GM12864 (cell line): ENCODE measurements at regions not wholly inside any gene's neighbourhood (a gene's known extent, or its start where the extent isn't known, plus 50 kb on each side); places are given as distances from the start of the nearest gene placed in this dataset.

Source experiments
- DNase-seq: peaks from one replicate; pipeline ENCODE4 v3.0.0-alpha.2; 2011; ENCODE audit warnings: low read depth
- H3K4me3 ChIP-seq: 2 replicates; pipeline ENCODE4 v1.5.1; 2011; ENCODE audit warnings: mild to moderate bottlenecking, low read depth, low read length, control low read depth
- TF ChIP-seq, protein P1 (sequence below): IDR thresholded peaks from 2 replicates; pipeline ENCODE4 v1.5.1; 2011; ENCODE audit warnings: low read depth, mild to moderate bottlenecking, moderate library complexity, low read length, control low read depth, inconsistent platforms; ENCODE audit errors: missing control alignments

DNA sequence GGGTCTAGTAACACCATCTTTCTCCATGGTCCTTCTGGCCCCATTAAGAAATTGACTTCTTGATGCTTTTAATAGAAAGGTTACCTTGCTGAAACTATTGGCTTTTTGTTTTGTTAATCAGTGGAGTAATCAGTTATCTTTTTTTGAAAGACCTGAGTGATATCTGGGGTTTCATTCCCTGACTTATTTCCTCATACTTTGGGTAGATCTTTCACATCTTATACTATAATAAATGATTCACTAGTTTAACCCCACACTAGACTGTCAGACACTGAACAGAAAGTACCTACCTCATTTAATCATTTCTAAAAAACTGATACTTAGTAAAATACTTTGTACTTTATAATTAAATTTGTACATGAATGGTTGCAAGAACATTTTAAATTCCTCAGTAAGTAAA is 1021.1 kb downstream of the STIM2 start:
- no peak for DNase-seq
- H3K4me3 ChIP-seq: no peak overlapping the region
- TF ChIP-seq, protein P1, sequence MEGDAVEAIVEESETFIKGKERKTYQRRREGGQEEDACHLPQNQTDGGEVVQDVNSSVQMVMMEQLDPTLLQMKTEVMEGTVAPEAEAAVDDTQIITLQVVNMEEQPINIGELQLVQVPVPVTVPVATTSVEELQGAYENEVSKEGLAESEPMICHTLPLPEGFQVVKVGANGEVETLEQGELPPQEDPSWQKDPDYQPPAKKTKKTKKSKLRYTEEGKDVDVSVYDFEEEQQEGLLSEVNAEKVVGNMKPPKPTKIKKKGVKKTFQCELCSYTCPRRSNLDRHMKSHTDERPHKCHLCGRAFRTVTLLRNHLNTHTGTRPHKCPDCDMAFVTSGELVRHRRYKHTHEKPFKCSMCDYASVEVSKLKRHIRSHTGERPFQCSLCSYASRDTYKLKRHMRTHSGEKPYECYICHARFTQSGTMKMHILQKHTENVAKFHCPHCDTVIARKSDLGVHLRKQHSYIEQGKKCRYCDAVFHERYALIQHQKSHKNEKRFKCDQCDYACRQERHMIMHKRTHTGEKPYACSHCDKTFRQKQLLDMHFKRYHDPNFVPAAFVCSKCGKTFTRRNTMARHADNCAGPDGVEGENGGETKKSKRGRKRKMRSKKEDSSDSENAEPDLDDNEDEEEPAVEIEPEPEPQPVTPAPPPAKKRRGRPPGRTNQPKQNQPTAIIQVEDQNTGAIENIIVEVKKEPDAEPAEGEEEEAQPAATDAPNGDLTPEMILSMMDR: no peak

DNA sequence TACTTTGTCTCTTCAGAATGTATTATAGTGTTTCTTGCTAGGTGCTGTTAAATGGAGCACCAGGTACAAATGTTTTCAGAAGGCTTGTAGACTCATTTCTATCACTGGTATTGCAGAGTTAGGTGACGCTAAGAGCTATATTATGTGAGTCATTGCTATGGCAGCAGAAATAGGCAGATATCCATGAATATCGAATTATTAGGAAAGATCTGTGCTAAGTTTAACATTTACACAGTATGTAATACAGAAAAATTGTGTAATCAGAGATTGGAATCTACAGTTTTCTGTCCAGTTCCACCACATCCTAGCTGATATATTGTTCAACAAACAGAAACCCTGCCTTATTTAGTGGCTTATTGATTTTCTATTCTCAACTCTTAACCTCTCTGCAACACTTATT is 1025.5 kb downstream of the STIM2 start:
- no peak overlapping the region for H3K4me3 ChIP-seq
- TF ChIP-seq, protein P1: no peak
- DNase-seq: no peak

DNA sequence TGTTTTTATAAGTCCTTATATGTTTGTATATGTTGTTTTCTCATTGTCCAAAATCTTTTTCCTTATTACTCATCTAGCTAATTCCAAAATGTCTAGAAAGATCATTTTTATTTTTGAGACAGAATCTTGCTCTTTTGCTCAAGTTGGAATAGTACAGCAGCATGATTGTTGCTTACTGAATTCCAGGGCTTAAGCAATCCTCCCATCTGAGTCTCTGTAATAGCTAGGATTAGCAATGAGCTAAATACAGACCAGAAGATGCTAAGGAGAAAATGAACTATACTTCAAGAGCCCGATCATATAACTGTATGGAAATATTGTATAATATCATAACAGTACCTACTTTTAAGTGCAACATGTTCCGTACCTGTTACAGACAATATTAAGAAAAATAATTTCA is 1027.0 kb downstream of the STIM2 start:
- H3K4me3 ChIP-seq: no peak overlapping the region
- DNase-seq: no peak
- TF ChIP-seq, protein P1: no peak

DNA sequence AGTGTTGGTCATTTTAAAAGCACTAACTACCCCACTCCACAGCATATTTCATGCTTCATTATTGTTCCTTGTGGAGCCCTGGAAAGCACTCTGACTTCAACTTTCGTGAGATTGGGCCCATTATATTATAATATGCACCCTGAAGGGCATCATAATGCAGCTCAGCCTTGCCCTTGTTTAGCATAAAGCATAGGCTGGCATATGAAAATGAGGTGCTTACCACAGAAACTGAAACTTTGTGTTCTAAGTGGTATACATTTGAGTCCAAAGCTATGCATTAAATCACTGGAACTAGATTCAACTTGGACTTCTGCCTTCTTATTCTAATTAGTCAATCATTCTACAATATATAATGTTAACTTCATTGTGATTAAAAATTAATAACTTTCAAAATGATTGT is 1027.9 kb downstream of the STIM2 start:
- no peak overlapping the region for H3K4me3 ChIP-seq
- TF ChIP-seq, protein P1: no peak
- no peak for DNase-seq

DNA sequence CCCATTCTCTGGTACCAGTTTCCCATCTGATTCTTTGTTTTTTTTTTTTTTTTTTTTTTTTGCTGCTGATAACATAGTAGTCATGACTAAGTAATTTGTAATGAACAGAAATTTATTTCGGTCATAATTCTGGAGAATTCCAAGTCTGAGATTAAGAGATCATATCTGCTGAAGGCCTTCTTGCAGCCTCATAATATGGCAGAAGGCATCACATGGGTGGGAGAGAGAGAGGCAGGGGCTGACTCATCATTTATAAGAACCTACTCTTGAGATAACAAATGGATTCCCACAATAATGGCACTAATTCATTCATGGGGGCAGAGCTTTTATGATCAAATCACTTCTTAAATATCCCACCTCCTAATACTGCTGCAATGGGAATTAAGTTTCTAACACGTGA is 1034.3 kb downstream of the STIM2 start:
- TF ChIP-seq, protein P1: no peak
- H3K4me3 ChIP-seq: no peak overlapping the region
- DNase-seq: no peak

DNA sequence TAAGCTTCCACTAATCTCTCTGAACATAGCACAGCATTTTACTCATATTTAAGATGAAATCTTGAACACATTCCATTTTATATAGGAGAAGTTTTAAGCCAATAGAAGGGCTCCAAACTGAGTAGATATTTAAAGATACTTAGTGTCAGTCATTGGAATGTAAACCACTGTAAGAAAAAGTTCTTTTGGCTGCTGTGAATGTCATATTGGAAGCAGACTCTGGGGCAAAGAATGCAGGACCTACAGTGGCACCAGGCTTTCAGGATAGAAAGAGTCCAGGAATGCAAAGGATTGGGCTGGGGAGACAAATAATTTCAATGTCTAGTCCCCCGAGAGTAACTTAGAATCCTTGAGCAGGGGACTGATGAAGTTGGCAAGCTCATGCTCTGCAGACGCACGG is 1047.7 kb downstream of the STIM2 start:
- no peak for DNase-seq
- TF ChIP-seq, protein P1: no peak
- H3K4me3 ChIP-seq: no peak overlapping the region

DNA sequence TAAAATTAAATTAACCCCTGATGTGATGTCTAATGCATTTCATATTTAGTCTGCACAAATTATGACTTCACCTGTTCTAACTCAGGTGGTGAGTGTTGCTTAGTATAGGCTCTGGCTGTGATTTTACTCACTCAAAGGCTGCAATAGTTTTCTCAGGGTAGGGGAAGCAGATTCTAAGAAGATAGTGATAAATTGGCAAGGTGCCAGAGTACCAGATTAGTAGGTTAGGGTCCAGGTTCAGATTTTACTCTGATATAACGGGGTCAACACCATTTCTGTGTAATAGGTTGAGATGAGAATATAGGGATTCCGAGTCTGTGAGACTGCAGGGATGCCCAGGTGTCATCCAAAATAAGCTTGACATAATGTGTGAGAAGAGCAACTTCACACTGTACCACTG is 1049.6 kb downstream of the STIM2 start:
- TF ChIP-seq, protein P1: no peak
- DNase-seq: no peak
- H3K4me3 ChIP-seq: no peak overlapping the region
